Adrenal gland (tissue), 9 donors: ENCODE measurements at regions not wholly inside any gene's neighbourhood (a gene's known extent, or its start where the extent isn't known, plus 50 kb on each side); places are given as distances from the start of the nearest gene placed in this dataset.

Source experiments
- DNase-seq, 7 donors: peaks; one replicate each; pipeline ENCODE4 v3.0.0-alpha.2; 2019 to 2020
- H3K27ac ChIP-seq, 5 donors: fragments of 200-600 bp; sonication (generic) in 4 of 5; 1 replicate in 3 of 5; 2 replicates in 2 of 5; pipeline versions ENCODE4 v1.5.1 to v1.8.0; 2016 to 2020; ENCODE audit warnings: mild to moderate bottlenecking in 1 of 5
- H3K27me3 ChIP-seq: fragments of 200-600 bp; 2 replicates; pipeline ENCODE4 v1.8.0; 2021
- H3K36me3 ChIP-seq, 2 donors: fragments of 200-600 bp; replicated peaks in 1 of 2; 1 replicate in 1 of 2; 2 replicates in 1 of 2; pipeline versions ENCODE4 v1.5.1 to v1.8.0; 2018 to 2022
- H3K4me1 ChIP-seq, 2 donors: fragments of 200-600 bp; replicated peaks in 1 of 2; 1 replicate in 1 of 2; 2 replicates in 1 of 2; pipeline versions ENCODE4 v1.5.1 to v1.8.0; 2018 to 2021
- H3K4me3 ChIP-seq, 4 donors: fragments of 200-600 bp; sonication (generic) in 3 of 4; one replicate each; pipeline ENCODE4 v1.5.1; 2016 to 2018
- H3K9me3 ChIP-seq, 3 donors: fragments of 200-600 bp; sonication (generic) in 1 of 3; replicated peaks in 1 of 3; 1 replicate in 2 of 3; 2 replicates in 1 of 3; pipeline versions ENCODE4 v1.5.1 to v1.8.0; 2016 to 2021
- POLR2A ChIP-seq, 2 donors: fragments of 450-650 bp; IDR thresholded peaks; one replicate each; pipeline ENCODE4 v1.6.1; 2017; ENCODE audit warnings: antibody characterized with exemption in 2 of 2, mild to moderate bottlenecking in 2 of 2, moderate library complexity in 1 of 2
- WGBS, 4 donors: extraction: QIAGEN DNeasy Blood & Tissue Kit in 2 of 4; methylation state at CpG; one replicate each; pipeline versions ENCODE4 v1.1.5 to v1.1.7; 2013 to 2017; 5-methylcytosine and 5-hydroxymethylcytosine counted together
- intact Hi-C, 2 donors: fragments of 100-400 bp; cut with DNase I; formaldehyde crosslinking; loops; one replicate each; pipeline versions ENCODE4 v1.14.1 to v1.15.0; 2022 to 2023
- TF ChIP-seq, protein P1 (sequence below), 6 experiments: fragments of 450-650 bp in 4 of 6; fragments of 200-600 bp in 2 of 6; sonication (generic) in 1 of 6; IDR thresholded peaks; 1 replicate in 5 of 6; 2 replicates in 1 of 6; pipeline versions ENCODE4 v1.5.1 to v1.8.0; 2016 to 2021; ENCODE audit warnings: antibody characterized with exemption in 6 of 6, mild to moderate bottlenecking in 2 of 6, moderate library complexity in 1 of 6
- donor health status: healthy with polysubstance abuse.
- donor health status: Bipolar disorder and iron deficiency.
- donor health status: DM: yes; HTN: yes; CAD: no.
- donor health status: DM: no; HTN: no; CAD: no.
- donor health status: DM: no; HTN: no; CAD: no.

DNA sequence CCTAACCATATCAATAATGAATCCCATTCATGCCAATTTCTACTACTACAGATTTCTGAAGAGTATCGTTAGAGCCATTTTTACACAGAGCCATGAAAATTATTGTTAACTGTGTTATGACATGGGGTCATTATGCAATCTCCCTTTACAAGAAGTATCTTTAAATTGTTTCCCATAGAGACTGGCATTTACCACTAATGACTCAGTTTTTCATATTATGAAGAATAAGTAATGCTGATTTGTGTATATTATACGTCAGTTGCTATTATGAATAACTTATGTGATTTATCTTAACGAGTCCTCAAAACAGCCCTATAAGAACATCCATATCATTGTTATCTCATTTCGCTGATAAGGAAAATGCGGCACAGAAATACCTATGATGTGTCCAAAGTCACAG lies 173.8 kb downstream of the KCNJ2 start:
- no peak for DNase-seq
- intact Hi-C loops, result no loop called here
- H3K27ac ChIP-seq, result no peak overlapping the region
- H3K4me3 ChIP-seq, result no peak overlapping the region
- no peaks in the 10 kb centered on the region for H3K4me1 ChIP-seq
- 73 to 95% (median 86%) methylated on average over 5 of the region's 5 CpGs for WGBS, 4 donors
- H3K9me3 ChIP-seq, result no peaks in the 10 kb centered on the region
- H3K36me3 ChIP-seq, result no peaks in the 10 kb centered on the region
- TF ChIP-seq, protein P1, sequence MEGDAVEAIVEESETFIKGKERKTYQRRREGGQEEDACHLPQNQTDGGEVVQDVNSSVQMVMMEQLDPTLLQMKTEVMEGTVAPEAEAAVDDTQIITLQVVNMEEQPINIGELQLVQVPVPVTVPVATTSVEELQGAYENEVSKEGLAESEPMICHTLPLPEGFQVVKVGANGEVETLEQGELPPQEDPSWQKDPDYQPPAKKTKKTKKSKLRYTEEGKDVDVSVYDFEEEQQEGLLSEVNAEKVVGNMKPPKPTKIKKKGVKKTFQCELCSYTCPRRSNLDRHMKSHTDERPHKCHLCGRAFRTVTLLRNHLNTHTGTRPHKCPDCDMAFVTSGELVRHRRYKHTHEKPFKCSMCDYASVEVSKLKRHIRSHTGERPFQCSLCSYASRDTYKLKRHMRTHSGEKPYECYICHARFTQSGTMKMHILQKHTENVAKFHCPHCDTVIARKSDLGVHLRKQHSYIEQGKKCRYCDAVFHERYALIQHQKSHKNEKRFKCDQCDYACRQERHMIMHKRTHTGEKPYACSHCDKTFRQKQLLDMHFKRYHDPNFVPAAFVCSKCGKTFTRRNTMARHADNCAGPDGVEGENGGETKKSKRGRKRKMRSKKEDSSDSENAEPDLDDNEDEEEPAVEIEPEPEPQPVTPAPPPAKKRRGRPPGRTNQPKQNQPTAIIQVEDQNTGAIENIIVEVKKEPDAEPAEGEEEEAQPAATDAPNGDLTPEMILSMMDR (IDR thresholded peaks at IDR 0.05), result no peak
- TF ChIP-seq POLR2A (IDR thresholded peaks at IDR 0.05), result no peak
- no peaks in the 10 kb centered on the region for H3K27me3 ChIP-seq

DNA sequence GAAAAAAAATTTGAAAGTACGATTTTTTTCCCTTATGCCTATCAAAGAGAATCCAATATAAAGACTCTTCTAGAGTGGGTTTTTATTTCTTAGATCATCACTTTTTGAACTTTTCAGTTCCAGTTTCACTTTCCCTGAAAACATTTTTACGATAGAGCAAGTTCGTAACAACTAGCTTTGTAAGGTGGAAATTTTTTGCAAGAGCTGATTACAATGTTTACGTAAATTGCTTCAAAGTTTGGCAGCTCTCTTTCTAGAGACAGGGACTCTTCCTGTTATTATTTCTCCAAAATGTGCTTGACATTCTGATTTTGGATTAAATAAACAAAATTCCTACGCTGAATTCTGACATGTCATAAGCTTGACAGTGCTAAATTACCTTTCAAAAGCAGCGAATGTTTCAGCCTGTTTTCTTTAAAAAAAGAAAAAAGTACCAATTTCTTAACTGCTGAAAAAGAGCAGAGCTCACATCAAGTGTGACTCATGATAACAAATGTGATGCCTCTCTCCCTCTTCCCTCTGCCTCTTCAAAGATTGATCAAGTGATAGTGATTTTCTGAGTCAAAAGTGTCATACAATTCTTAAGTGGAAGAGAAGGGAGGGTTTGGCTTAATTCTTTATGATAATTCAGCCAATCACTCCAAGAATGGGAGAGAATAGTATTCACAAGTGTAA lies 175.2 kb downstream of the KCNJ2 start:
- Histone ChIP-seq H3K27ac (no peak overlapping the region), H3K27me3 (no peaks in the 10 kb centered on the region)
- intact Hi-C loops, result no loop called here

DNA sequence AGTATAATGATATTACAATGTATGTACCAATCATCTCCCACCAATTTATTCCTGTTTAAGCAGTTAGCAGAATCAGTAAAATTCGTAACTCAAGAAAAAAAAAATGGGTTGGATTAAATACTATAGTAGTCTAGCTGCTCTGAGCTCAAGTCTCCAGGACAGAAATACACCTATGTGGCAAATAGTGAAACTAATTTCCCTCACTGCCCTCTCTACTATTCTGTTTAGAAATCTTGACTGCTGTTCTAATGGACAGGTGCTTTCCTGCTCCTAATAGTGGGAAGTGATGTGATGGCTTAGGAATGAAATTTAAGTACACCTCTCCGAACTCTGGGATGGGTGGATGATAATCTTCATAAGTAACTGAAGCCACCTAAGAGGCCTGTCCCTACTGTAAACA lies 175.7 kb downstream of the KCNJ2 start:
- 70 to 87% (median 79%) methylated on average over 2 of the region's 2 CpGs for WGBS, 4 donors
- Histone ChIP-seq H3K4me3 (peak overlapping the region in 1 of 4 donors; percentile 47), H3K27me3 (no peaks in the 10 kb centered on the region), H3K27ac (no peak overlapping the region), H3K36me3 (no peaks in the 10 kb centered on the region), H3K4me1 (no peaks in the 10 kb centered on the region), H3K9me3 (no peaks in the 10 kb centered on the region)
- intact Hi-C loops, result no loop called here
- no peak for TF ChIP-seq POLR2A (IDR thresholded peaks at IDR 0.05)
- TF ChIP-seq, protein P1 (IDR thresholded peaks at IDR 0.05), result no peak
- no peak for DNase-seq

More for the DNA sequence above, 175.2 kb downstream of the KCNJ2 start:
- TF ChIP-seq POLR2A (IDR thresholded peaks at IDR 0.05), result no peak
- TF ChIP-seq, protein P1 (IDR thresholded peaks at IDR 0.05), result no peak
- no peak for DNase-seq
- H3K4me3 ChIP-seq, result peak overlapping the region in 2 of 4 donors; percentile 1 to 47
- no peaks in the 10 kb centered on the region for H3K4me1 ChIP-seq
- 16 to 28% (median 24%) methylated on average over 6 of the region's 6 CpGs for WGBS, 4 donors
- H3K36me3 ChIP-seq, result no peaks in the 10 kb centered on the region
- H3K9me3 ChIP-seq, result no peaks in the 10 kb centered on the region

DNA sequence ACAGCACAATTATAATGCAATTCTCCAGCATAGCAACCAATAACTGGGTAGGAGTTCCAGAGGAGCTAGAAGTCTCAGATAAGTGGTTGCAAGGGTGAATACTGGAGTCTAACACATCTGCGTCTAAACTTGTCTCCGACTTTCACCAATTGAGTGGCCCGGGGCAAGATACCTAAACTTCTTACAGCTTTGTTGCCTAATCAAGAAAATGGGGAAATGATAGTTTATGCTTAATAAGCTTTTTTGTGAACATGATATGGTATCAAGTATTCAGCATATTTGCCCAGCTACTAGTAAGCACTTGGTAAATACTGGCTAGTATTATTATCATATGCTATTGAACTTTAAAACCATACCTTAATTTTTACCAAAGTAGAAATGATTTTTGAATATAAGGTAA lies 183.5 kb downstream of the KCNJ2 start:
- H3K27ac ChIP-seq, result no peak overlapping the region
- no peak for DNase-seq
- no peaks in the 10 kb centered on the region for H3K36me3 ChIP-seq
- no peaks in the 10 kb centered on the region for H3K4me1 ChIP-seq
- intact Hi-C loops, result no loop called here
- no peaks in the 10 kb centered on the region for H3K9me3 ChIP-seq
- WGBS, 4 donors, result 81 to 90% (median 89%) methylated on average over 3 of the region's 3 CpGs
- no peaks in the 10 kb centered on the region for H3K27me3 ChIP-seq
- TF ChIP-seq, protein P1 (IDR thresholded peaks at IDR 0.05), result no peak
- no peak for TF ChIP-seq POLR2A (IDR thresholded peaks at IDR 0.05)
- H3K4me3 ChIP-seq, result no peak overlapping the region
